Middle frontal gyrus (tissue), 1 donor: ENCODE measurements at regions not wholly inside any gene's neighbourhood (a gene's known extent, or its start where the extent isn't known, plus 50 kb on each side); places are given as distances from the start of the nearest gene placed in this dataset.
A peak's percentile ranks its signal among the peaks of the same experiment; 100 is the strongest.
"Not testable (repeated sequence)": the region's sequence is repeated elsewhere in the genome, so short reads cannot be mapped to it uniquely, and the experiment has no call there.

Experiments
- DNase-seq: peaks from one replicate; pipeline ENCODE4 v3.0.0-alpha.2; 2015; ENCODE audit warnings: low spot score; ENCODE audit errors: extremely low spot score

DNA sequence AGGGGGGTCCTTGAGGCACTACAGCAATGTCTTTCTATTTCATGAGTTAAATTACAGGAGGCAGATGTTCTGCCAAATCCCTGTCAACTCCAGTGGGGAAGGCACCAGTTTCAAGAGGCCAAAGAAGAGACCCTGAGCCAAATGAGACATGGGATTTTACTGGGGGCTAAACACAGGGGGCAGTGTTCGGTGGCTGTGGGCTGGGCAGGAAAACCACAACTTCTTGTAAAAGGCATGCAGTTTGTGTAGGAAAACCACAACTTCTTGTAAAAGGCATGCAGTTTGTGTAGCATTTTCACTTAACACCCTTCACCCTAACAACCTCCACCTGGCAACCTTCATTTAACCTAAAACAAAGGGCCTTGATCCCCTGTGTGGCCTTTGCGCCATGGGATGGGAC, 61.0 kb downstream of the POLR2M start:
- no peak for DNase-seq

DNA sequence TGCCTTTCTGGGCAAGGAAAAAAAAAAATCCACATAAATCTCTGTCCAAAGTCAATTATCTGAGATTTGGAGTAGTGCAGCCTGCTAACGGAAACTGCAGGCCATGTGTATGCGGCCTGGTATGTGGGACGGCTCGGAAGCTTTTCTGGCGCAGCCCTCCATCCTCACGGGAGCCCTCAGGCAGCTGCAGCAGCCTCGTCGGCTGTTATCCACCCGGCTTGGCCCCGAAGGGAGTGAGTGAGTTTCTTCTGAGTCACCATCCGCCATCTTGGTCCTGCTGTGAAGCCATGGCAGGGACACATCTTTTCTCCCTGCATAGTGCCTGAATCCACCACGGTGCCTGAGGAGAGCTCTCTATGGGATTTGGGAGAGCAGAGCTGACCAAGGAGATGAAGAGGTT, 62.8 kb downstream of the POLR2M start:
- DNase-seq: no peak

DNA sequence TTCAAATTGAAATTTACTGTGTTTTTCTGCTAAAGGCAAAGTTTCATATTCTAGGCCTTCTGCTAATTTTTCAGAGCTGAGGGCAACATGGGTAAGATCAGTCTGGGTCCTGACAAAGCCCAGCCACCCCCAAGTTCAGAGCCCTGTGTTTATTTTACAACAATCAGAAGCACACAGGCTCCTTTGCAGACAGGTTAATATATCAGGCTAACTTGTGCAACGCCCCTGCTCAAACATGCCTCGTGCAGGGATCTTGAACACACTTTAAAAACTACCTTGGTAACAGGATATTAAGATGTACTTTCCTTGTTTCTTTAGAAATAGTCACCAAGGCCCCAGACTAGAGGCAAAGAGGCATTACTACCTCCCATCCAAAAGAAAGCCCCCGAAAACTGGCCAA, 64.0 kb downstream of the POLR2M start:
- DNase-seq: no peak

DNA sequence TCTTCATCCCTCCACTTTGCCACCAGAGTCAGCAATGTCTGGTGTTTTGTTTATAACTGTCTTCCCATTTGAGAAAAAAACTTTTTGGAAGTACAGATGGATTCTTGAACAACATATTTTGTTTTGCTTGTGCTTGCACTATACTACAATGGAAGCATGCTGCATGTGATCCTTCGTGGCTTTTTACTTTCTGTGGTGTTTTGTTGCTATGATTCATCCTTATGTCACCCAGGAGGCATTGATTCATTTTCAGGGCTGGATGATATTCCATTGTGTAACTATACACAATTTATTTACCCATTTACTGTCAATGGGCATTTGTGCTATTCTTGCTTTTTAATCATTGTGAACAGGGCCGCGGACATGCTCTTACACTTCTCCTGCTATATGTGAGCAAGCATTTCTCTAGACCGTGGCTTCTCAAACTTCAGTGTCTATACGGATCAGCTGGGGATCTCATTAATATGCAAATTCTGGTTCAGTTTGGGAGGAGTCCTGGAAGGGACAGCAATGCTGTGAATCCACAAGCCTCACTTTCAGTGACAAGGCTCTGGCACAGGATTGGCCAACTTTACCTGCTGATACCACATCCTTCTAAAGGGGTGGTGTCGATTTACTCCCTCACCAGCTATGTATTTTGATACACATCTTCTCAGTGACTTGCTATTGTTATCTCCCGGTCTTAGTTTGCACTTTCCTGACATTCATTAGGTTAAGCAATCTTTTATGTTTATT, 65.9 kb downstream of the POLR2M start:
- DNase-seq: no peak

DNA sequence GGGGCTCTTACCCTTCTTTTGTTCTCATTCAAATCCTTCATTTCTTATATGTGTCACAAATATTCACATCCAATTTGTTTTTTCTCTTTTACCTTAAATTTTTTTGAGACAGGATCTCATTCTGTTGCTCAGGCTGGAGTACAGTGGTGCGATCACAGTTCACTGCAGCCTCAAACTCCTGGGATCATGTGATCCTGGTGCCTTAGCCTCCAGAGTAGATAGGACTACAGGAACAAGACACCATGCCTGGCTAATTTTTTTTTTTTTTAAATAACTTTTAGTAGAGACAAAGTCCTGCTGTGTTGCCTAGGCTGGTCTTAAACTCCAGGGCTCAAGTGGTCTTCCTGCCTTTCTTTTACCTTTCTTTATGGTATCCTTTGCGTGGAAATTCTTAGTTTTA, 66.5 kb downstream of the POLR2M start:
- DNase-seq: no peak

DNA sequence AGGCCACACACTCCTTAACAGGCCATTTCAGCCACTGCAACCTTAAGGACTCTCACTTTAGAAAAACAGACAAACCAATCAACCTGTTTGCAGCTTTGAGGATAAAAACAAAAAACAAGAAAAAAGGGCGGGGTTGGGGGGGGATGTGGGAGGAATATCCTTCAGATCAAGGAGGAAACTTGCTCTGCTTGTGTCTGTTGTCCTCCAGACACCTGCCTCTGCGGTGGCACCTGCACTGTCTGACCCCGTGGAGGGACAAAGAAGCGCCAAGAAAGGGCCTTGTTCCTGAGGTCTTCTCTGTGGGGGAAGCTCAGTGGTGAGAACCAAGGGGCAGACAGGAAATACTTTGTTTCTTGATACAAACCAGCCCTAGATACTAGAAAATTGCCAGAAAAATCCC, 70.5 kb downstream of the POLR2M start:
- DNase-seq: no peak

DNA sequence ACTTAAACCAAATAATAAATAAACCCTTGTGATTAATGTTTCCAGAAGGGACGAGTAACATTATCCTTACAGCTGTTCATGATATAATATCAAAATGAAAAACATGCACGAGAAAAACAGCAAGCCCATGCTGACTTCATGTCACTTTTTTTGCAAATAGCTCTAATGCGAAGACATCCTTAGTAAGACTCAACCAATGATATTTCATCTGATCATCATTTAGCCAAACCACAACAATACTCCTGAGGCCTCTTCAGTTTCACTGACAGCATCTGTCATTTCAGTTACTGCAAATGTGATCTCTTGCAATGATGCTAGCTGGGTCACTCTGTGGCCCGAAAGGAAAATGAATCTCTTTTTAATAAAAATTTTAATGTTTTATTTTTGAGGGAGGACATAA, 74.0 kb downstream of the POLR2M start:
- no peak for DNase-seq

DNA sequence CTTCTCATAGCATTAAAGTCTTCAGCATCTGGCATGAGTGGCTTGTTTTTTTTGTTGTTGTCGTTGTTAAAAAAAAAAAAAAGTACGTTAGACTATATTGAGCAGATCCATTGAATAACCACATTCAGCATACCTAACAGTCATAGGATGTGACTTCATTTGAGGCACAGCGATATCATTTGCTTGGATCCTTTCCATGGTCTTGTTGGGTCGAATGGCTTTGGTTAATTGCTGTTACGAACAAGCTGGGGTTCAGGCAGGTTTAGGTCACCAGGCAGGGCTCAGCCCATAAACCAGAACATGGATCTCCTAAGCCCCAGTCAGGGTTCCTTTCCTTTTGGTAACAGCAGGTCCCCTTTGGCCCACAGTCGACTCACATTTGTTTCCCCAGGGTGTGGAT, 76.2 kb downstream of the POLR2M start:
- DNase-seq: no peak

DNA sequence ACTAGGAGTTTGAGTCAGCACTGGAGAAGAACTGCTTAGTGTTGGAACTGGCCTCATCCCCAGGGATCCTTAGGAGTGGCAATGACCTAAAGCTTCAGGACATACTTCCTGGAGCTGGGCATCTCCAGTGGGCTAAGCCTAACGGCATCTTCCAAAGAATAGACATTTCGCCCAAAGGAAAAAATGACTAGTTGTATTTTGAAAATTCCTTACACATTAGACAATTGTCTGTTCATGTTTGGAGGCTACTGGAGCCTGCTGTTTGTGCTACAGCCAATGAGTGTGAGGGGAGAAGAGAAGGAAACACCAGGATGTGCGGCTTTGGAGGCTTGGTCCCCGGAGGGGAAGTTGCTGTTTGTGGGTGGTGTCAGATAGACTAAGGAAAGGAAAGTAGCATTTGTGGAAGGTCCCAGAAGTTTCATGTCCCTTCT, 77.6 kb downstream of the POLR2M start:
- no peak for DNase-seq

DNA sequence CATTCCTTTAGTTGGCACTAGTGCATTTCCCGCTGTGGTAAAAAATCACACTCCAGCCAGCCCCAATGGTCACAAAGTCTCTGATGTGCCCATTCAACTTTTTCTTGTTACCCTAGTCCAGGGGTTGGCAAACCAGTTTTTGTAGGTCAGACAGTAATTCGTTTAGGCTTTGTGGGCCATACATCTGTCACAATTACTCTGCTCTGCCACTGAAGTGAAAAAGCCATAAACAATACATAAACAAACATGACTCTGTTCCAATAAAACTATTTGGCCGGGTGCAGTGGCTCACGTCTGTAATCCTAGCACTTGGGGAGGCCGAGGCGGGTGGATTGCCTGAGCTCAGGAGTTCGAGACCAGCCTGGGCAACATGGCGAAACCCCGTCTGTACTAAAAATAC, 78.5 kb downstream of the POLR2M start:
- DNase-seq: no peak

DNA sequence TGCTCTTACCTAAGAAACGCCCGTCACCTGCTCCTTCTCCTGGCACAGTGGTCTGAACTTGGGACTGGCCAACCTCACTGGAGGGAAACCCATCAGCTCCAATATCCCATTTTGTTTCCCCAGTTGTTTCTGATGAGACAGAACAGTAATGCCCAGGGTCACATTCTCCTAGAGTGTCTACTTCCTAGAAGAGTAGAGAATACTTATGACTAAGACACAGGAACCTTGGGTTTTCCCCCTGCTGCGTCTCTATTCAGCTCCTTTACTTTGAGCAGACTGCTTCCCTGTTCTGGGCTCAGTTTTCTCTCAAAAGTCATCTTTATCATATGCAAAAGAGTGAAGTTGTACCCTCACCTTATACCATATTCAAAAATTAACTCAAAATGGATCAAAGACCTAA, 79.4 kb downstream of the POLR2M start:
- DNase-seq: no peak

DNA sequence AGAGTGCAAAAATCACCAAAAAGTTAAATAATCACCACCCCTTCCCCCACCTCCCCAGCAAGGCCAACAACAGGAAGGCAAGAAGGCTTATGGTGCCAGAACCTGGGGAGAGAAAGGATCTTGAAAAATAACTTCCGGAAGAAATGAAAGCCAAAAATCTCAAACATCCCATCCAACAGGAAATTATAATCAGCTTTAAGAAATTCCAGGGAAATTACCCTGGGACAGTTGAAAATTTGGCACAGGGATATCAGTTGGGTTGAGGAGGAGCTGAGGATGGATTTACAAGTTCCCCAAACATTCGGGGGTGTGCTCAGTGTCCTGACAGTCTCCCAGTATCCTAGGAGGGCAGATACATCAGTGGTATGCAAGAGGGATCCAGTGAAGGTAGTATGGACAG, 82.7 kb downstream of the POLR2M start:
- no peak for DNase-seq

DNA sequence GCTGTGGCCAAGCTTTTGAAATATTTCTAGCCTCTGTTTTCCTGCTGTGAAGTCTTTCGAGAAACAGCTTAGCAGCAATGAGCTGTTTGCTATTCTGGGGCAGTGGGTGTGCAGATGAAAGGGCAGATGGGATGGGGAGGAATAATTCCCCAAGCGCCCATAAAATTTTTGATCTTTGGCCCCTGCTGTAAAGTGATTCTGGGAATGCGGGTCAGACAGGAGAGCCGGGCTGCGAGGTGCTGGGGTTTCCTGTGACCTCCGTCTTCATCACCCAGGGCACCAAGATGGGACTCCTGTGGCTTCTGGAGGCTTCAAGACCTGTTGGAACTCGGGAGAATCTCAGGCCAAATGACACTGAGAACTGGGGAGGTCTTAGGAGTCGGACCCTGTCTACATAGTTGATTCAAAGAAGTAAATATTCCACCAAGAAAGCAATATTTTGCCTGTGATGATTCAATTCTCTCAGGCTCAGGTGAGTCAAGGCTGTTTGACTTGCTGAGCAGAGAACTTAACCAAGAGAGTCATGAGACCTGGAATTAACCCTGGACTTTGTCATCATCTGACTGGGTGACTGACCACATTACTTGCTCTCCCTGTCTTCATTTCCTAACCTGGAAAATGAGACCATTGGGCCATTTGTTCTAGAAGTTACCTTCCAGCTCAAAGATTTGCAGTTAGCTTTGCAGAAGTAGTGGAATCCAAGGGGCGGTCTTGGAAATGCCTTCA, 86.4 kb downstream of the POLR2M start:
- DNase-seq: no peak

DNA sequence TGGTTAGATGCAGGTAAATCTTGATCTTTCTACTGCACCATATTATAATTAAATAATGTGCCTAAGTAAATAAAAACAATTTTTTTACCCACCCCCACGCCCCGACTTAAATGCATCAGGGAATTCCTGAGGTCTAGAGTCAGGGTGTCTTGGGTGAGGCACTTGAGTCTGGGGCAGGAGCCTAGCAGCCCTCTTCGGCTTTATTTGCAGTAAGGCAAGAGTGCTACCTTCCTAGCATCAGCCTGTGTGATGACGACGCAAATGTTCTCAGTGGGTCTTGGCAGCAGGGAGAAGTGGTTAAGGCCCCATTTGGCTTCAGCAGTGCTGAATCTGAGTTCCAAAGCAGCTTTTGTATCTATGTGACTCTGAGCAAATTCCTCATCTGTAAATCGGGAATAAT, 88.7 kb downstream of the POLR2M start:
- no peak for DNase-seq

DNA sequence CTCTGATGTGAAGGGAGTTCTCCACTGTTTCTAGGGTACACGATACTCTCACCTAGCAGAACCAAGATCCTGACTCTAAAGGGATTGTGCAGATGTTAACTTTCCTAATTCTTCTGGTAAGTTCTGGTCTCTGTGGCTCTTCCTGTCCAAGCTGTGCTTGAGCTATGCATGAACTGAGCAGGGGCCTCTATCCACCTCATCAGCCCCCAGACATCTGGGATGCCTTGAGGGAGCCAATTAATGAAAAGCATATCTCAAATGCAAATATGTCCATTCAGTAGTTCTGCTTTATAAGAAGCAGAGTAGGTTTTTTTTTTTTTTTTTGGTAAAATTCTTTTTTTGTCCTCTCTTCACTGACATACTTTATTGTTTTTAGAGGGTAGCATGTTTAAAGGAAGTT, 89.6 kb downstream of the POLR2M start:
- no peak for DNase-seq

DNA sequence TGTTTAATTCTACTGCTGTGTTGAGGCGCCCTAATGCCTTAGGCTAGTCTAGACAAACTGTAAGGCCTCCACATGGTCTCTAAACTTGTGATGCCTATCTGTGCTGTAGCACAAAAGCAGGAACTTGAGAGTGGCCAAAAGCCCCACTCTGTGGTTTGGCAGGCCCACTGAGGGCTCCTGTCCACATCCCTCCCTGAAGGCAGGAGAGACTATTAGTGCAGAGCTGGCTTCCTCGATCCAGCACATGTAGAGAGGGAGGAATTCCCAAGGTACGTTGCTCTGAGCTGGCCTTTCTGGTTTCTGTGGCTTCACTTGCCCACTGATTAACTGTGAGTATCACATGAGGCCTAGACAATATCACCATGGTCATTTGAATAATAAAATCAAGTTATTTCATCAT, 90.6 kb downstream of the POLR2M start:
- no peak for DNase-seq

DNA sequence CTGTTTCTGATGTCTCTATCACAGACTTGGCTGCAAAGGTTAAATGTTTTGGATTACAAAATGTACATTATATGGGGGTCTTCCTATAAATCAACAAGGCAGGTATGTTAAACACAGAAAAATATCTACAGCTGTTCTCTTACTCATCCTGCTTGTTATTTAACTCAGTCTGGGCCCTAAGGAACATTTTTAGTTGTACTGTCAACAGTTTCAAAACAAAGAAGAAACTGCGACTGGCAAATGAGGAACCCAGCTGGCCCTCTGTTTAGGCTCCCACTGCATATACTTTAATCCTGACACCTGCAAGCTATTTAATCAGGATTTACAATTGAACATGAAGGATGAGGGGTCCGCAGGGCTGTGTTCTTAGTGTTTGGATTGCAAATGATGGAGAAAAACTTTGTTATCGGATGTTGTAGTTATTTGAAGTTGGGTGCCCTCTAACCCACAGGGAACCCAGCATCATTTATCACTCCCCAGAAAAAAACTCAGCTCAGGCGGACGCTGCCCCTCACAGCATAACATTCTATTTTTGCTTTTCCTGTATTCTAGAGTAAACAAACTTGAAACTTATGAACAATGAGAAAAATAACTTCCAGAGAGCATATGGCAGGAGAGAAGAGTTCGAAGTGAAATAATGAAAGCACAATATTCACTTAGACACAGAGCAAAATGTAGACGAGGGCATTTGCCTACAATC, 91.2 kb downstream of the POLR2M start:
- DNase-seq: no peak

DNA sequence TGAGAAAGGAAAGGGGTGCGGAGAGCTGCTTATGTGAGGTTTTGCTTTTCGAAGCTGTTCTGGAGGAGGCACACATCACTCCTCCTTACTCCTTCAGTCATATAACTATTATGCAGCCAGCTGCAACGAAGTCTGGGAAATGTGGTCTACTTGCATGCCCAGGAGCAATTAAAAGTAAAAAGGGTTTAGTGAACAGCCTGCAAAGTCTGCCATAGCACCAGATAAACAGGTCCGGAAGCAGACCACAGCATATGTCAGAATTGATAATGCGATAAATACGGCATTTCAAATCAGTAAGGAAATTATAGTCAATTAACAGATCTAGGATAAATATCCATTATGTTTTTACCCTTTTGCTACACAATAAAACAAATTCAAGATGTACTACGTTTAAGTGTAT, 99.5 kb downstream of the POLR2M start:
- DNase-seq: no peak

DNA sequence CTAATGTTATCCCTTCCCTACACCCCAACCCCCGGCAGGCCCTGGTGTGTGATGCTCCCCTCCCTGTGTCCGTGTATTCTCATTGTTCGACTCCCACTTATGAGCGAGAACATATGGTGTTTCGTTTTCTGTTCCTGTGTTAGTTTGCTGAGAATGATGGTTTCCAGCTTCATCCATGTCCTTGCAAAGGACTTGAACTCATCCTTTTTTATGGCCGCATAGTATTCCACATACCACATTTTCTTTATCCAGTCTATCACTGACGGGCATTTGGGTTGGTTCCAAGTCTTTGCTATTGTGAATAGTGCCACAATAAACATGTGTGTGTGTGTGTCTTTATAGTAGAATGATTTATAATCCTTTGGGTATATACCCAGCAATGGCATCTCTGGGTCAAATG, 102.8 kb downstream of the POLR2M start:
- DNase-seq: not testable (repeated sequence)

DNA sequence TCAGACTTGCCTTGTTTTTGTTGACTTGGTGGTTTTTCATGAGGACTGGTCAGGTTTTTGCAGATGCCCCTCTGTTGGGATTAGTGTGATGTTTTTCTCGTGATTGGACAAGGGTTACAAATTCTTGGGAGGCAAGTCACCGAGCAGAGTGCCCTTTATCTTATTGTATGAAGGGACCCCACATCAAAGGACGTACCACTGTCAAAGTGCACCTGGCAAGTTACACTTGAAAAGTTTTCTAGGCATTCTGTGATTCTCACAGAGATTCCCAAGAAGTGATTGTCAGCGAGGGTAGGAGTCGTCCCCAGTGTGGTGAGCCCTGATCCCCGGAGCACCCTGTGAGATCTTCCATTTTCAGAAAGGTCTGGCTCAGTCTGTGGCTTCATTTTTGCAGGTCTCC, 110.1 kb downstream of the POLR2M start:
- DNase-seq: no peak

DNA sequence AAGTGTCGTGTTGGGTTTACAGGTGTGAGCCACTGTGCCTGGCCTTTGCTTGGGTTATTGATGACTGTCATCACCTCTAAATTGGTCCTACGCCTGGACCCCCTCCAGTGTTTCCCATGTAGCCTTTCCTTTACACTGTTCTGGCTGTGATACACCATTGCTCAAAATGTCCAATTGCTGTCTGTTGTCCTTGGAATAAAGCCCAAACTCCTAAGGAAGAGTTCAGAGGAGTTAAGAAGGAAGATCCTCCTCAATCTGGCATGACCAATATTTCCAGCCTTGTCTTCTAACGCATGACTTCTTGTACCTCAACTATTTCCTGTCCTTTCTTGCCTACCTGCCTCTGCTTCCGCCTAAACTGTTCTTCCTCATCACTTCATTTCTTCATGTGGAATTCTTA, 113.1 kb downstream of the POLR2M start:
- DNase-seq: no peak

DNA sequence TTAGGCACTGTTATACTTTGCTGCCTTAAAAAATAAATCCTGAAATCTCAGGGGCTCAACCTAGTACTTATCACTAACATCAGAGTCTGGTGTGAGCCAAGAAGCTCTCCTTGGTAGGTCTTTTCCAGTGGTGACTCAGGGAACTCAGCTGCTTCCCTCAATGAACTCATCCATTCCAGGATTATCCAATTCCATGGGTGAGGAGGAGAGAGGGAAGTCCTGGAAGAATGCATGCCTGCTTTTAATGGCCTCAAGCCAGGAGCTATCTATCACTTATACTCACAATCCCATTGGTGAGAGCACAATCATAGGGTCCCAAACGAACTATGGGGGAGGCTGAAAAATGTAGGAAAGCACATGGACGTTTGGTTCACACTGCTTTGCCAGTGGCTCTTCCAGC, 113.6 kb downstream of the POLR2M start:
- DNase-seq: no peak

DNA sequence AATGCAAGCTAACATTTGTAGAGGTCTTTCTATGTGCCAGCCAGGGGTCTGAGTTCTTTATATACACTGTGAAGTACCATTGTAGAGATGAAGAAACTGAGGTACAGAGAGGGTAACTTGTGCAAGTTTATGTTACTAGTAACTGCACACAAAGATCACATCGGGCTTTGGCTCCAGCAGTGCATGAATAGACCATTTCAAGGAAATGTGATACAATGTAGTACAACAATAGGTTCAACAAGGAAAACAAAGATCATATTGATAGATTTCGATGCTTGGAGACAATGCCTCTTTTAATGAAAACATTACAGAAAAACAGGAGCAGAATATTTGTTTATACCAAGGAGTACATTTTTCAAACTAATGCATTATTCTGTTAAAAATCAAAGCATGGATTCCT, 115.3 kb downstream of the POLR2M start:
- DNase-seq: peak; percentile 8
